Body of pancreas (tissue), 4 donors: ENCODE measurements at regions not wholly inside any gene's neighbourhood (a gene's known extent, or its start where the extent isn't known, plus 50 kb on each side); places are given as distances from the start of the nearest gene placed in this dataset.

ENCODE experiments used
- POLR2A ChIP-seq, 3 donors: fragments of 450-650 bp; IDR thresholded peaks; one replicate each; pipeline ENCODE4 v1.6.1; 2016; ENCODE audit warnings: antibody characterized with exemption in 3 of 3, mild to moderate bottlenecking in 2 of 3
- TF ChIP-seq, protein P1 (sequence below), 7 experiments: fragments of 450-650 bp in 4 of 7; fragments of 200-600 bp in 3 of 7; sonication (generic) in 3 of 7; IDR thresholded peaks; one replicate each; pipeline ENCODE4 v1.5.1; 2016 to 2019; ENCODE audit warnings: antibody characterized with exemption in 7 of 7

DNA sequence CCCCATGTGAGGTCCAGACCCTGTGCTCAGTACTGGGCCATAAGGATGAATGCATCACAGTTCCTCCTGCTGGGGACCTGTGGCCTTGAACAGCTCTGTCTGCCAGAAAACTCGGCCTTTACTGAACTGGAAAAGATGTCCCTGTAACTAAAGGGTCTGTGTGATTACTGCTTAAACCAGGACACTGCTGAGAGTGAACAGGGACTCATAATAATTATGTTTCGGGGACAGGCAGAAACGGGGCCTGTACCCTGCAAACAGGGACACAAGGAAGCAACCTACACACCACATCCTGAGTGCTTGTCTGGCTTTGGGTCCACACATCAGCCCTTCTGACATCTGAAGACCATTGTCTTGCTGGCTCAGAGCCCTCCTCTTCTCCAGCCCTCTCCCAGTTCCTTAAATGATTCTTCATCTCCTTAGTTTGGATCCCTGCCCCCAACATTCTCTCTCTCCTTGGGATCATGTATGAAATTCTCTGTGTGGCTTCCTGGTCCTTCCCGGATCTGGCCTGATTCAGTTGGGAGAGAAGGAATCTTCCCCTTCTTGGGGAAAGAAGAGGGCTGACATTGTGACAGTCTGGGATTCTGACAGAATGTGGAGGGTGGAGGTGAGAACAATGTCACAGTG lies 248.0 kb downstream of the MYCN start:
- TF ChIP-seq, protein P1, sequence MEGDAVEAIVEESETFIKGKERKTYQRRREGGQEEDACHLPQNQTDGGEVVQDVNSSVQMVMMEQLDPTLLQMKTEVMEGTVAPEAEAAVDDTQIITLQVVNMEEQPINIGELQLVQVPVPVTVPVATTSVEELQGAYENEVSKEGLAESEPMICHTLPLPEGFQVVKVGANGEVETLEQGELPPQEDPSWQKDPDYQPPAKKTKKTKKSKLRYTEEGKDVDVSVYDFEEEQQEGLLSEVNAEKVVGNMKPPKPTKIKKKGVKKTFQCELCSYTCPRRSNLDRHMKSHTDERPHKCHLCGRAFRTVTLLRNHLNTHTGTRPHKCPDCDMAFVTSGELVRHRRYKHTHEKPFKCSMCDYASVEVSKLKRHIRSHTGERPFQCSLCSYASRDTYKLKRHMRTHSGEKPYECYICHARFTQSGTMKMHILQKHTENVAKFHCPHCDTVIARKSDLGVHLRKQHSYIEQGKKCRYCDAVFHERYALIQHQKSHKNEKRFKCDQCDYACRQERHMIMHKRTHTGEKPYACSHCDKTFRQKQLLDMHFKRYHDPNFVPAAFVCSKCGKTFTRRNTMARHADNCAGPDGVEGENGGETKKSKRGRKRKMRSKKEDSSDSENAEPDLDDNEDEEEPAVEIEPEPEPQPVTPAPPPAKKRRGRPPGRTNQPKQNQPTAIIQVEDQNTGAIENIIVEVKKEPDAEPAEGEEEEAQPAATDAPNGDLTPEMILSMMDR (IDR thresholded peaks at IDR 0.05) = no peak
- no peak for TF ChIP-seq POLR2A (IDR thresholded peaks at IDR 0.05)
